ENCODE measurements at regions not wholly inside any gene's neighbourhood (a gene's known extent, or its start where the extent isn't known, plus 50 kb on each side); places are given as distances from the start of the nearest gene placed in this dataset.

DNA sequence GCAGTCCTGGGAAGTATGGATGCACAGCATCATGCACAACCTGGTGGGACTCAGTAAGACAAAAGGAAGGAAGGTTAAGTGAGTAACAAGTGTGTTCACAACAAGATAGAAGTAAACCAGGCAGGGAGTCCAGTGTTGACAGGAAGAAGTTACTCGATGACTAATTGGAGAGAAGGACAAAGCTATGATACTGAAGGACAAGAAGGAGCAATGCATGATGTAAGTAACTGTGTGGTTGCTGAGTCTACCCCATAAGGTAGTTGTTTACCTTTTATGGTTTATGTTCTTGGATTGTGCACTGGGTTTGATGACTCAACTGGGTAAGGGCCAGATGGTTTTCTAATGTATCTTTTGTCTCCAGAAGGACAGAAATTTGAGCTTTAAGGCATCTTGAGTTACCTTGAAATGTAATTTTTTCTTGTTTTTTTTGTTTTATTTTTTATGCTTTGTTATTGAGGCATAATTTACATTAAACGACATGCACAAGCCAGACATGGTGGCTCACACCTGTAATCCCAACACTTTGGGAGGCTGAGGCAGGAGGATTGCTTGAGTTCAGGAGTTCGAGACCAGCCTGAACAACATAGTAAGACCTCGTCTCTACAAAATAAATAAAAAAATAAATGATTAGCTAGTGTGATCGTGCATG is 89.2 kb upstream of the CAST start:
- Histone ChIP-seq H4K20me1 (ENCODE audit: insufficient read depth, low read length) (no peaks in the 10 kb centered on the region), H2AFZ (ENCODE audit: low read length) (no peak overlapping the region), H3K27ac (ENCODE audit: low read depth, low read length, poor library complexity, severe bottlenecking) (no peak overlapping the region), H3K4me3 (ENCODE audit: low read depth, low read length, poor library complexity, severe bottlenecking) (no peak overlapping the region), H3K79me2 (ENCODE audit: insufficient read depth, low read length) (no peaks in the 10 kb centered on the region), H3K9ac (ENCODE audit: low read length) (no peak overlapping the region), H3K27me3 (ENCODE audit: insufficient read depth, low read length) (no peaks in the 10 kb centered on the region), H3K9me2 (ENCODE audit: low read depth, low read length) (no peaks in the 10 kb centered on the region), H3F3A (ENCODE audit: insufficient read depth, low read length) (no peaks in the 10 kb centered on the region), H3K4me2 (ENCODE audit: low read length) (no peak overlapping the region), H3K36me3 (ENCODE audit: insufficient read depth, low read length) (no peaks in the 10 kb centered on the region), H3K4me1 (ENCODE audit: insufficient read depth, low read length, severe bottlenecking) (no peaks in the 10 kb centered on the region), H3K9me3 (ENCODE audit: low read length) (no peaks in the 10 kb centered on the region)
- TF ChIP-seq, protein P1, sequence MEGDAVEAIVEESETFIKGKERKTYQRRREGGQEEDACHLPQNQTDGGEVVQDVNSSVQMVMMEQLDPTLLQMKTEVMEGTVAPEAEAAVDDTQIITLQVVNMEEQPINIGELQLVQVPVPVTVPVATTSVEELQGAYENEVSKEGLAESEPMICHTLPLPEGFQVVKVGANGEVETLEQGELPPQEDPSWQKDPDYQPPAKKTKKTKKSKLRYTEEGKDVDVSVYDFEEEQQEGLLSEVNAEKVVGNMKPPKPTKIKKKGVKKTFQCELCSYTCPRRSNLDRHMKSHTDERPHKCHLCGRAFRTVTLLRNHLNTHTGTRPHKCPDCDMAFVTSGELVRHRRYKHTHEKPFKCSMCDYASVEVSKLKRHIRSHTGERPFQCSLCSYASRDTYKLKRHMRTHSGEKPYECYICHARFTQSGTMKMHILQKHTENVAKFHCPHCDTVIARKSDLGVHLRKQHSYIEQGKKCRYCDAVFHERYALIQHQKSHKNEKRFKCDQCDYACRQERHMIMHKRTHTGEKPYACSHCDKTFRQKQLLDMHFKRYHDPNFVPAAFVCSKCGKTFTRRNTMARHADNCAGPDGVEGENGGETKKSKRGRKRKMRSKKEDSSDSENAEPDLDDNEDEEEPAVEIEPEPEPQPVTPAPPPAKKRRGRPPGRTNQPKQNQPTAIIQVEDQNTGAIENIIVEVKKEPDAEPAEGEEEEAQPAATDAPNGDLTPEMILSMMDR (IDR thresholded peaks at IDR 0.05; ENCODE audit: low read length): no peak
- no peak for TF ChIP-seq EZH2 (IDR thresholded peaks at IDR 0.05; ENCODE audit: borderline replicate concordance, low read length)

DNA sequence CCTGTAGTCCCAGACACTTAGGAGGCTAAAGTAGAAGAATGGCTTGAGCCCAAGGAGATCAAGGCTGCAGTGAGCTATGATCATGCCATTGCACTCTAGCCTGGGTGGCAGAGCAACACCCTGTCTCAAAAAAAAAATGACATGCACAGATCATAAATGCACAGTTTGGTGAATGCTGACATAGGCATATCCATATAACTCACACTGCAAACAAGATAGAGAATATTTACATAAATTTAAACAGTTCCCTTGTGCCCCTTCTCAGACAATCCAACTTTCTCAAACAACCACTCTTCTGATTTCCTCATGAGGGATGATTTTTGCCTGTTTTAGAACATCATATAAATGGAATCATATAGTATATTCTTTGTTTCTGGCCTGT is 88.7 kb upstream of the CAST start:
- no peak overlapping the region for H3K4me3 ChIP-seq (ENCODE audit: low read depth, low read length, poor library complexity, severe bottlenecking)
- no peaks in the 10 kb centered on the region for H3K79me2 ChIP-seq (ENCODE audit: insufficient read depth, low read length)
- H3K9ac ChIP-seq (ENCODE audit: low read length): no peak overlapping the region
- H3K4me1 ChIP-seq (ENCODE audit: insufficient read depth, low read length, severe bottlenecking): no peaks in the 10 kb centered on the region
- H3K9me2 ChIP-seq (ENCODE audit: low read depth, low read length): no peaks in the 10 kb centered on the region
- H4K20me1 ChIP-seq (ENCODE audit: insufficient read depth, low read length): no peaks in the 10 kb centered on the region
- H3K27me3 ChIP-seq (ENCODE audit: insufficient read depth, low read length): no peaks in the 10 kb centered on the region
- no peaks in the 10 kb centered on the region for H3K9me3 ChIP-seq (ENCODE audit: low read length)
- H3K36me3 ChIP-seq (ENCODE audit: insufficient read depth, low read length): no peaks in the 10 kb centered on the region
- H2AFZ ChIP-seq (ENCODE audit: low read length): no peak overlapping the region
- H3K27ac ChIP-seq (ENCODE audit: low read depth, low read length, poor library complexity, severe bottlenecking): no peak overlapping the region
- TF ChIP-seq, protein P1 (IDR thresholded peaks at IDR 0.05; ENCODE audit: low read length): no peak
- no peak overlapping the region for H3K4me2 ChIP-seq (ENCODE audit: low read length)
- no peaks in the 10 kb centered on the region for H3F3A ChIP-seq (ENCODE audit: insufficient read depth, low read length)

DNA sequence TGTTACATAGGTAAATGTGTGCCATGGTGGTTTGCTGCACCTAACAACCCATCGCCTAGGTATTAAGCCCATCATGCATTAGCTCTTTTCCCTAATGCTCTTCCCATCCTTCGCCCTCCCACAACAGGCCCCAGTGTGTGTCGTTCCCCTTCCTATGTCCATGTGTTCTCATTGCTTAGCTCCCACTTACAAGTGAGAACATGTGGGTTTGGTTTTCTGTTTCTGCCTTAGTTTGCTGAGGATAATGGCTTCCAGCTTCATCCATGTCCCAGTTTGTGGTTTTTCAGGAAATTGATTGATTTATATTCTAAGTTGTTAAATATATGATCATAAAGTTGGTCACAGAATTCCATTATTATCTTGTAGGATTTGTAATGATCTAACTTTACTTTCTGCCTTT is 85.3 kb upstream of the CAST start:
- H3K79me2 ChIP-seq (ENCODE audit: insufficient read depth, low read length): no peaks in the 10 kb centered on the region
- H3K4me2 ChIP-seq (ENCODE audit: low read length): no peak overlapping the region
- TF ChIP-seq, protein P1 (IDR thresholded peaks at IDR 0.05; ENCODE audit: low read length): no peak
- no peak for TF ChIP-seq EZH2 (IDR thresholded peaks at IDR 0.05; ENCODE audit: borderline replicate concordance, low read length)
- no peaks in the 10 kb centered on the region for H3K9me3 ChIP-seq (ENCODE audit: low read length)
- H3K4me1 ChIP-seq (ENCODE audit: insufficient read depth, low read length, severe bottlenecking): no peaks in the 10 kb centered on the region
- H3K27me3 ChIP-seq (ENCODE audit: insufficient read depth, low read length): no peaks in the 10 kb centered on the region
- no peaks in the 10 kb centered on the region for H4K20me1 ChIP-seq (ENCODE audit: insufficient read depth, low read length)
- H3F3A ChIP-seq (ENCODE audit: insufficient read depth, low read length): no peaks in the 10 kb centered on the region
- H3K27ac ChIP-seq (ENCODE audit: low read depth, low read length, poor library complexity, severe bottlenecking): no peak overlapping the region
- no peaks in the 10 kb centered on the region for H3K36me3 ChIP-seq (ENCODE audit: insufficient read depth, low read length)
- no peak overlapping the region for H3K4me3 ChIP-seq (ENCODE audit: low read depth, low read length, poor library complexity, severe bottlenecking)
- no peaks in the 10 kb centered on the region for H3K9me2 ChIP-seq (ENCODE audit: low read depth, low read length)
- no peak overlapping the region for H3K9ac ChIP-seq (ENCODE audit: low read length)
- H2AFZ ChIP-seq (ENCODE audit: low read length): no peak overlapping the region

Measured in OCI-LY1 (cell line).